Retinal pigment epithelial cell (primary cell): ENCODE measurements at regions not wholly inside any gene's neighbourhood (a gene's known extent, or its start where the extent isn't known, plus 50 kb on each side); places are given as distances from the start of the nearest gene placed in this dataset.

Experiments
- DNase-seq: peaks from one replicate; pipeline ENCODE4 v3.0.0-alpha.2; 2010; ENCODE audit warnings: low read depth
- H3K4me3 ChIP-seq: 2 replicates; pipeline ENCODE4 v1.5.1; 2011; ENCODE audit warnings: mild to moderate bottlenecking, low read length, control low read depth, moderate library complexity
- CTCF ChIP-seq: conservative IDR thresholded peaks from 2 replicates; pipeline ENCODE4 v1.5.1; 2011; ENCODE audit warnings: low read depth, low read length, control low read depth, inconsistent platforms

- H3K4me3 ChIP-seq: no peak overlapping the region
- DNase-seq: no peak
- TF ChIP-seq CTCF: no peak
Observed at GRCh38 chr13:89916551-89916950, 1430.9 kb upstream of the MIR17HG start.

DNA sequence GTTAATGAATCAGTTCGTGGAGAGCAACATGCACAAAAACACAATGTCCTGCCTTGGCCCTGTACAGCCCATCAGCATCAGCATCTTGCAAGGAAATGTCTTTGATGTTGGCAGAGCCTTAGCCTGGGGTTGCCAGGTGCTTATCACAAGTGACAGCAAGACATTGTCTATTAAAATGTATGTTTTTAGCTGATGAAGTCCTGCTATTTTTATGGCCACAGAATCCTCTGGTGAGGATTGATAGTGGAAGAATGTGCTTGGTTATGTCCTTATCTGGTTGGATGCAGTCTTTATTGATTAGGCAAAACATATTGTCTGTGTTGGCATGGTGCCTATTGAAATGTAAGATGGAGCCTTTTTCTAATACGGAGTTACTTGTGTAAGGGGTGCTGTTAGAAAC, 1427.0 kb upstream of the MIR17HG start:
- TF ChIP-seq CTCF: no peak
- H3K4me3 ChIP-seq: no peak overlapping the region
- DNase-seq: no peak

GRCh38 chr13:89923052-89923451, 1424.4 kb upstream of the MIR17HG start:
- H3K4me3 ChIP-seq: no peak overlapping the region
- DNase-seq: no peak
- no peak for TF ChIP-seq CTCF

DNA sequence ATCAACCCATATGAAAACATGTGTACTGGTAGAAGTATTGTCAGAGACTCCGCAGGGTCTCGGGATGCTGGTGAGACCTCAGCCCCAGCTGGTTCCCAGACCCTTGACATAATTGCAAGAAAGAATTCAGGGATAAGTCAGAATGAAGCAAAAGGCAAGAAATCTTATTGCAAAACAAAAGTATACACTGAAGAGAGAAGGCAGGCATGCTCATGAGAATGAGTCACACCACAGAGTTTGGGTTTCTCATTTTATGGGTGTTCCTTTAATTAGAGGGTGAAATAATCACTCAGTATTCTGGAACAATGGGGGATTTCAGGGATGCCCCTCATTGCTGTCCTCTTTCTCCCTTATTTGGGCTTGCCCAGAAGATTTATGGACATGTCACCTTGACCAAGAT, 1423.8 kb upstream of the MIR17HG start:
- peak; percentile 17 for DNase-seq
- no peak for TF ChIP-seq CTCF
- no peak overlapping the region for H3K4me3 ChIP-seq

- peak; percentile 61 for TF ChIP-seq CTCF
- no peak for DNase-seq
- no peak overlapping the region for H3K4me3 ChIP-seq
Observed at GRCh38 chr13:89925107-89925506, 1422.4 kb upstream of the MIR17HG start.

DNA sequence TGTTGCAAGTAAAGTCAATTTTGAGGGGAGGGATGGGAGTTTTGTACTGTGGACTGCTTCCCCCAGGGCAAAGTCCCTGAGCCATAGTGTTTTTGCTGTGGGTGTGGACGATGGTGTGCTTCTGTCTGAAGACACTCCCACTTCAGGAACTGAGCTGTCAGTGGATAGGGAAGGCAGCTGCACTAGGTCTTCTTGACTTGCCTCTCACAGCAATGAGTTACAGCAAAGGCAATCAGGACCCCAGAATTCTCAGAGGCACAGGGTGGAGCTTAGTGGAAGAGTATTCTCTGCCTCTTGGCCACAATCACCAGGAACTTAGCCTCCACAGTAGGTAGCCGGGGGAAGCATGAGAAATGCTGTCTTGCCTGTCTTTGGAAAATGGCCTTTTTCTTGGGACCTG, 1416.6 kb upstream of the MIR17HG start:
- no peak for TF ChIP-seq CTCF
- H3K4me3 ChIP-seq: no peak overlapping the region
- DNase-seq: no peak

DNA sequence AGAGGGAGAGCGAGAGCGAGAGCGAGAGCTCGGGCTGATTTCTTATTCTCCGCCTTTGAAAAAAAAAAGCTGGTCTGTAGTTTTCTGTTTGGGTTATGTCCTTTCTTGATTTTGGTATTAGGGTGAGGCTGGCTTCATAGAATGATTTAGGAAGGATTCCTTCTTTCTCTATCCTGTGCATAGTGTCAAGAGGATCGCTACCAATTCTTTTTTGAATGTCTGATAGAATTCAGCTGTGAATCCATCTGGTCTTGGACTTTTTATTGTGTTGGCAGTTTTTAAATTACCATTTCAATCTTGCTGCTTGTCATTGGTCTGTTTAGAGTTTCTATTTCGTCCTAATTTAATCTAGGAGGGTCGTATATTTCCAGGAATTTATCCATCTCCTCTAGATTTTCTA, 1414.6 kb upstream of the MIR17HG start:
- H3K4me3 ChIP-seq: no peak overlapping the region
- no peak for TF ChIP-seq CTCF
- no peak for DNase-seq
